PFSK-1 (cell line): ENCODE measurements at regions not wholly inside any gene's neighbourhood (a gene's known extent, or its start where the extent isn't known, plus 50 kb on each side); places are given as distances from the start of the nearest gene placed in this dataset.

Source experiments
- POLR2AphosphoS5 ChIP-seq: IDR thresholded peaks from 2 replicates; pipeline ENCODE4 v1.6.1; 2012; ENCODE audit warnings: low read depth, mild to moderate bottlenecking, control low read depth, low read length, moderate library complexity
- SIN3A ChIP-seq: IDR thresholded peaks from 2 replicates; pipeline ENCODE4 v1.6.1; 2012; ENCODE audit warnings: mild to moderate bottlenecking, low read length, moderate library complexity, borderline replicate concordance; ENCODE audit not compliant: insufficient read depth
- TAF1 ChIP-seq: IDR thresholded peaks from 2 replicates; pipeline ENCODE4 v1.6.1; 2012; ENCODE audit warnings: low read length, control low read depth, borderline replicate concordance; ENCODE audit not compliant: insufficient read depth

GRCh38 chr13:31036731-31037695 lies 104.6 kb downstream of the TEX26 start:
- TF ChIP-seq SIN3A (no peak), POLR2AphosphoS5 (no peak), TAF1 (no peak)
